Mesendoderm (in vitro differentiated cells): ENCODE measurements at regions not wholly inside any gene's neighbourhood (a gene's known extent, or its start where the extent isn't known, plus 50 kb on each side); places are given as distances from the start of the nearest gene placed in this dataset.

Source experiments
- DNase-seq: peaks from one replicate; pipeline ENCODE4 v3.0.0; 2013
- H2AK5ac ChIP-seq: 2 replicates; pipeline ENCODE4 v1.6.1; 2013; ENCODE audit warnings: low read length, inconsistent platforms
- H2BK120ac ChIP-seq: 2 replicates; pipeline ENCODE4 v1.6.1; 2013; ENCODE audit warnings: low read depth, mild to moderate bottlenecking, low read length, moderate library complexity, mixed read lengths
- H2BK15ac ChIP-seq: replicated peaks from 2 replicates; pipeline ENCODE4 v1.6.1; 2013; ENCODE audit warnings: low read depth, mild to moderate bottlenecking, moderate library complexity
- H2BK5ac ChIP-seq: 2 replicates; pipeline ENCODE4 v1.6.1; 2013; ENCODE audit warnings: low read length, inconsistent platforms
- H3K18ac ChIP-seq: 2 replicates; pipeline ENCODE4 v1.6.1; 2013; ENCODE audit warnings: mild to moderate bottlenecking, low read length, mixed read lengths
- H3K23ac ChIP-seq: one replicate; pipeline ENCODE4 v1.6.1; 2013; ENCODE audit warnings: low read length
- H3K27ac ChIP-seq: 2 replicates; pipeline ENCODE4 v1.5.1; 2013; ENCODE audit warnings: low read depth, mild to moderate bottlenecking, inconsistent platforms, low read length, moderate library complexity
- H3K27me3 ChIP-seq: 2 replicates; pipeline ENCODE4 v1.6.1; 2013; ENCODE audit warnings: low read length, control low read depth, mild to moderate bottlenecking, inconsistent platforms; ENCODE audit not compliant: insufficient read depth, poor library complexity
- H3K36me3 ChIP-seq: 2 replicates; pipeline ENCODE4 v1.6.1; 2013; ENCODE audit warnings: low read length, inconsistent platforms; ENCODE audit not compliant: control insufficient read depth, insufficient read depth
- H3K4ac ChIP-seq: one replicate; pipeline ENCODE4 v1.6.1; 2013; ENCODE audit warnings: low read depth, mild to moderate bottlenecking, low read length, moderate library complexity
- H3K4me1 ChIP-seq: 2 replicates; pipeline ENCODE4 v1.6.1; 2013; ENCODE audit warnings: low read depth, low read length, inconsistent platforms; ENCODE audit not compliant: control insufficient read depth
- H3K4me2 ChIP-seq: 2 replicates; pipeline ENCODE4 v1.6.1; 2013; ENCODE audit warnings: low read length
- H3K4me3 ChIP-seq: 2 replicates; pipeline ENCODE4 v1.5.1; 2013; ENCODE audit warnings: mild to moderate bottlenecking, low read length
- H3K56ac ChIP-seq: one replicate; pipeline ENCODE4 v1.6.1; 2013; ENCODE audit warnings: low read length
- H3K79me1 ChIP-seq: 2 replicates; pipeline ENCODE4 v1.6.1; 2013; ENCODE audit warnings: low read length, inconsistent platforms
- H3K79me2 ChIP-seq: 2 replicates; pipeline ENCODE4 v1.6.1; 2013; ENCODE audit warnings: mild to moderate bottlenecking, low read length; ENCODE audit not compliant: control insufficient read depth, insufficient read depth
- H3K9ac ChIP-seq: 2 replicates; pipeline ENCODE4 v1.6.1; 2013; ENCODE audit warnings: low read length, inconsistent platforms
- H4K5ac ChIP-seq: one replicate; pipeline ENCODE4 v1.6.1; 2013; ENCODE audit warnings: low read length
- H4K8ac ChIP-seq: one replicate; pipeline ENCODE4 v1.6.1; 2013; ENCODE audit warnings: low read depth, mild to moderate bottlenecking, control low read depth, low read length, moderate library complexity
- WGBS: extraction: QIAGEN DNeasy Blood & Tissue Kit; methylation state at CpG from one replicate; pipeline ENCODE4 v1.1.7; 2013; ENCODE audit warnings: low lambda C conversion rate, missing lambda C conversion rate; ENCODE audit not compliant: insufficient coverage; ENCODE audit errors: extremely low coverage; 5-methylcytosine and 5-hydroxymethylcytosine counted together

- Histone ChIP-seq H3K4me3 (no peak overlapping the region), H3K79me2 (no peaks in the 10 kb centered on the region), H3K23ac (no peak overlapping the region), H3K4me1 (no peaks in the 10 kb centered on the region), H2BK15ac (no peak overlapping the region), H2AK5ac (no peak overlapping the region), H3K9ac (no peak overlapping the region), H3K56ac (peak overlapping the region; percentile 15), H4K5ac (no peak overlapping the region), H3K36me3 (no peaks in the 10 kb centered on the region), H2BK5ac (no peak overlapping the region), H3K79me1 (no peaks in the 10 kb centered on the region), H3K27ac (no peak overlapping the region), H4K8ac (no peak overlapping the region), H3K27me3 (no peaks in the 10 kb centered on the region), H3K18ac (no peak overlapping the region), H3K4ac (no peak overlapping the region), H2BK120ac (no peak overlapping the region), H3K4me2 (no peak overlapping the region)
- peak; percentile 16 for DNase-seq
- no CpG with 5 or more reads among the region's 3 CpGs for WGBS
Observed at GRCh38 chr6:42512579-42512978, 51.2 kb upstream of the UBR2 start.

GRCh38 chr6:42511803-42512422 is 51.9 kb upstream of the UBR2 start:
- H3K4ac ChIP-seq, result no peak overlapping the region
- no peaks in the 10 kb centered on the region for H3K36me3 ChIP-seq
- no peak overlapping the region for H3K18ac ChIP-seq
- H3K56ac ChIP-seq, result no peak overlapping the region
- H2BK5ac ChIP-seq, result no peak overlapping the region
- no peak overlapping the region for H4K5ac ChIP-seq
- no peak overlapping the region for H4K8ac ChIP-seq
- H3K79me1 ChIP-seq, result no peaks in the 10 kb centered on the region
- no peak overlapping the region for H2AK5ac ChIP-seq
- no peak overlapping the region for H2BK120ac ChIP-seq
- DNase-seq, result no peak
- no peaks in the 10 kb centered on the region for H3K79me2 ChIP-seq
- H2BK15ac ChIP-seq, result no peak overlapping the region
- H3K4me2 ChIP-seq, result no peak overlapping the region
- H3K9ac ChIP-seq, result no peak overlapping the region
- no peak overlapping the region for H3K23ac ChIP-seq
- no CpG with 5 or more reads among the region's 5 CpGs for WGBS
- H3K27ac ChIP-seq, result no peak overlapping the region
- no peaks in the 10 kb centered on the region for H3K4me1 ChIP-seq
- no peaks in the 10 kb centered on the region for H3K27me3 ChIP-seq
- H3K4me3 ChIP-seq, result no peak overlapping the region

DNA sequence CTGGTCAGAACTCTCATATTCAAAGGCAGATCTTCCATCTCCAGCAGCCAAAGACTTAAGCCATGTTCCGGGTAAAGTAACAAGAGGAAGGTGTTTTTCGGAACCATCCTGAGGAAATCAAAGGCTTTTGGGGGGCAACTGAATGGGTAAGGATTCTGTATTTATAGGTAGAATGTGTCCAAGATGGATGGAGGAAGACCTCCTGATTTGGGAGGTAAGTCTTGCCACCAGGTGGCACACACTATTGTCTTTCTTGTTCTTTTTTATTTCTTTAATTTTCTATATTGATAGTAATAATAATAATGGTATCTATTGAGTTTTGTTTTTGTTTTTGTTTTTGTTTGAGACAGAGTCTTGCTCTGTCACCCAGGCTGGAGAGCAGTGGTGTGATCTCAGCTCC is 53.0 kb upstream of the UBR2 start:
- no peaks in the 10 kb centered on the region for H3K27me3 ChIP-seq
- H2BK120ac ChIP-seq, result no peak overlapping the region
- no peaks in the 10 kb centered on the region for H3K36me3 ChIP-seq
- H3K4me2 ChIP-seq, result no peak overlapping the region
- no peak overlapping the region for H3K18ac ChIP-seq
- H3K23ac ChIP-seq, result no peak overlapping the region
- no peak overlapping the region for H3K56ac ChIP-seq
- H3K4me1 ChIP-seq, result no peaks in the 10 kb centered on the region
- WGBS, result no CpG with 5 or more reads among the region's 2 CpGs
- no peak overlapping the region for H2BK5ac ChIP-seq
- H3K4ac ChIP-seq, result no peak overlapping the region
- no peak for DNase-seq
- no peak overlapping the region for H2AK5ac ChIP-seq
- no peaks in the 10 kb centered on the region for H3K79me1 ChIP-seq
- no peak overlapping the region for H2BK15ac ChIP-seq
- H3K4me3 ChIP-seq, result no peak overlapping the region
- no peak overlapping the region for H4K8ac ChIP-seq
- no peak overlapping the region for H3K27ac ChIP-seq
- H3K79me2 ChIP-seq, result no peaks in the 10 kb centered on the region
- no peak overlapping the region for H3K9ac ChIP-seq
- no peak overlapping the region for H4K5ac ChIP-seq

DNA sequence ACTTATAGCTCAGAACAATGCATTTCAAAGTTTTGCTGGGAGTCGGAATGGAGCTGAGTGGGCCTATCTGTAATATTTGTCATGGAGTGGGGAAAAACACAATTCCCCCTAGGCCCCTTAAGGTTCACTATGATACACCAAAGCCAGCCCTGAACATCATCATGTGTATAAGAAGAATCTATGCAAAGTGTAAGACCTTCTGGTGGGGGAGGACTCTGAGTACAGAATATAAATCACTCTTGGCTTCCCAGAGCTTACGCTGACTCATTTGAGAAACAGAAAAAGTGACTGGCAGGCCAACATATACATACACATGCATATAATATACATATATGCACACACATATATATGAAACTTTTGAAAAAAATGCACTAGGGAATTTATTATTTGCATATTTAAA is 54.1 kb upstream of the UBR2 start:
- H3K9ac ChIP-seq, result no peak overlapping the region
- H3K27ac ChIP-seq, result no peak overlapping the region
- H4K5ac ChIP-seq, result no peak overlapping the region
- no peaks in the 10 kb centered on the region for H3K36me3 ChIP-seq
- no CpG with 5 or more reads among the region's 2 CpGs for WGBS
- H2BK120ac ChIP-seq, result no peak overlapping the region
- no peaks in the 10 kb centered on the region for H3K27me3 ChIP-seq
- H3K56ac ChIP-seq, result no peak overlapping the region
- H2AK5ac ChIP-seq, result no peak overlapping the region
- H3K79me2 ChIP-seq, result no peaks in the 10 kb centered on the region
- H4K8ac ChIP-seq, result no peak overlapping the region
- H3K23ac ChIP-seq, result no peak overlapping the region
- no peak overlapping the region for H3K18ac ChIP-seq
- no peaks in the 10 kb centered on the region for H3K79me1 ChIP-seq
- no peak overlapping the region for H3K4me3 ChIP-seq
- H3K4me2 ChIP-seq, result no peak overlapping the region
- no peak overlapping the region for H2BK5ac ChIP-seq
- H3K4ac ChIP-seq, result no peak overlapping the region
- no peak overlapping the region for H2BK15ac ChIP-seq
- DNase-seq, result no peak
- no peaks in the 10 kb centered on the region for H3K4me1 ChIP-seq

GRCh38 chr6:42509256-42509655 is 54.6 kb upstream of the UBR2 start:
- no peak overlapping the region for H3K18ac ChIP-seq
- H2BK15ac ChIP-seq, result no peak overlapping the region
- H3K27ac ChIP-seq, result no peak overlapping the region
- no peak overlapping the region for H3K23ac ChIP-seq
- no peak for DNase-seq
- no peaks in the 10 kb centered on the region for H3K79me2 ChIP-seq
- no peak overlapping the region for H3K56ac ChIP-seq
- H3K36me3 ChIP-seq, result no peaks in the 10 kb centered on the region
- no peak overlapping the region for H3K4me3 ChIP-seq
- H2BK5ac ChIP-seq, result no peak overlapping the region
- no peaks in the 10 kb centered on the region for H3K79me1 ChIP-seq
- no peaks in the 10 kb centered on the region for H3K27me3 ChIP-seq
- no peak overlapping the region for H3K4ac ChIP-seq
- H3K4me2 ChIP-seq, result no peak overlapping the region
- no peak overlapping the region for H2AK5ac ChIP-seq
- WGBS, result no CpG with 5 or more reads among the region's 2 CpGs
- no peak overlapping the region for H4K5ac ChIP-seq
- H3K9ac ChIP-seq, result no peak overlapping the region
- H2BK120ac ChIP-seq, result no peak overlapping the region
- H4K8ac ChIP-seq, result no peak overlapping the region
- no peaks in the 10 kb centered on the region for H3K4me1 ChIP-seq

GRCh38 chr6:42507901-42508300 is 55.9 kb upstream of the UBR2 start:
- Histone ChIP-seq H4K8ac (no peak overlapping the region), H3K4me2 (no peak overlapping the region), H2BK120ac (no peak overlapping the region), H3K56ac (no peak overlapping the region), H4K5ac (no peak overlapping the region), H3K27me3 (no peaks in the 10 kb centered on the region), H2BK15ac (no peak overlapping the region), H3K18ac (no peak overlapping the region), H3K79me1 (no peaks in the 10 kb centered on the region), H3K4me3 (no peak overlapping the region), H3K4me1 (no peaks in the 10 kb centered on the region), H2BK5ac (no peak overlapping the region), H3K4ac (no peak overlapping the region), H3K23ac (no peak overlapping the region), H3K9ac (no peak overlapping the region), H2AK5ac (no peak overlapping the region), H3K36me3 (no peaks in the 10 kb centered on the region), H3K79me2 (no peaks in the 10 kb centered on the region), H3K27ac (no peak overlapping the region)
- DNase-seq, result no peak
- no CpG with 5 or more reads among the region's 1 CpG for WGBS
